HFFc6 (cell line): ENCODE measurements at regions not wholly inside any gene's neighbourhood (a gene's known extent, or its start where the extent isn't known, plus 50 kb on each side); places are given as distances from the start of the nearest gene placed in this dataset.

Experiments
- DNase-seq: peaks from one replicate; pipeline ENCODE4 v3.0.0-alpha.2; 2018
- H3K27ac Mint-ChIP-seq: 2 replicates; pipeline ENCODE4 v1.8.0; 2020; ENCODE audit warnings: mild to moderate bottlenecking, mixed read lengths
- H3K27me3 Mint-ChIP-seq: 2 replicates; pipeline ENCODE4 v1.8.0; 2021; ENCODE audit warnings: mild to moderate bottlenecking, moderate library complexity, mixed read lengths; ENCODE audit not compliant: insufficient read depth
- H3K36me3 Mint-ChIP-seq: 2 replicates; pipeline ENCODE4 v1.8.0; 2021; ENCODE audit warnings: low read depth, mixed read lengths
- H3K4me1 Mint-ChIP-seq: 2 replicates; pipeline ENCODE4 v1.8.0; 2020; ENCODE audit warnings: low read depth, mixed read lengths
- H3K4me3 Mint-ChIP-seq: 2 replicates; pipeline ENCODE4 v1.8.0; 2020; ENCODE audit warnings: mild to moderate bottlenecking, moderate library complexity, mixed read lengths
- H3K9me3 Mint-ChIP-seq: 2 replicates; pipeline ENCODE4 v1.8.0; 2020; ENCODE audit warnings: mild to moderate bottlenecking, mixed read lengths
- CTCF ChIP-seq: fragments of 200-600 bp; sonication (generic); IDR thresholded peaks from 2 replicates; pipeline ENCODE4 v1.5.0; 2021; ENCODE audit warnings: antibody characterized with exemption, mild to moderate bottlenecking

DNA sequence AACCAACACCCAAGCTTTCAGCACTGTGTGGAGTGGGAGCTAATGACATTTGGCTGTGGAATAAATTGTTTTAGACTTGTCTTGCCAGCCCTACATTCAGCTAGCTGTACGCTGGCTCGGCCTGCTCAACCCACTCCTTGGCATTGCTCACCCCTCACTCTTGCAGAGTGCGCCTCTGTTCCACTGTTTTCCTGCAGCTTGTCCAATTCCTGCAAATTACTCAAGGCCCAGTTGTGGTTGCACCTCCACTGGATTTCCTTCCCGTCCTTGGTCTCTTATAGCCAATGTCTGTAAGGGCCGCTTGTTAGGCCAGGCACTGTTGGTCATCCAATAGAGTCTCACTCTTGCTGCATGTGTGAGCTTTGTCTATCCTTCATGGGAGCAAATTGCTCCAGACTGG is 55.5 kb upstream of the ADRA1D start:
- DNase-seq, result no peak
- Mint-ChIP-seq H3K27ac (no peak overlapping the region), H3K4me1 (peaks cover 16% of the 10 kb centered on the region), H3K36me3 (peaks cover 12% of the 10 kb centered on the region; the same call in 1 of the 2 replicates), H3K4me3 (no peak overlapping the region), H3K9me3 (peaks cover 2% of the 10 kb centered on the region), H3K27me3 (peaks cover 2% of the 10 kb centered on the region; the same call in 1 of the 2 replicates)
- TF ChIP-seq CTCF, result no peak

- H3K4me1 Mint-ChIP-seq, result peaks cover 20% of the 10 kb centered on the region
- H3K4me3 Mint-ChIP-seq, result no peak overlapping the region
- no peak for TF ChIP-seq CTCF
- no peak for DNase-seq
- H3K9me3 Mint-ChIP-seq, result no peaks in the 10 kb centered on the region
- peaks cover 6% of the 10 kb centered on the region; the same call in 1 of the 2 replicates for H3K36me3 Mint-ChIP-seq
- H3K27ac Mint-ChIP-seq, result no peak overlapping the region
- no peaks in the 10 kb centered on the region for H3K27me3 Mint-ChIP-seq
Measured at GRCh38 chr20:4303136-4303535, 54.0 kb upstream of the ADRA1D start.

DNA sequence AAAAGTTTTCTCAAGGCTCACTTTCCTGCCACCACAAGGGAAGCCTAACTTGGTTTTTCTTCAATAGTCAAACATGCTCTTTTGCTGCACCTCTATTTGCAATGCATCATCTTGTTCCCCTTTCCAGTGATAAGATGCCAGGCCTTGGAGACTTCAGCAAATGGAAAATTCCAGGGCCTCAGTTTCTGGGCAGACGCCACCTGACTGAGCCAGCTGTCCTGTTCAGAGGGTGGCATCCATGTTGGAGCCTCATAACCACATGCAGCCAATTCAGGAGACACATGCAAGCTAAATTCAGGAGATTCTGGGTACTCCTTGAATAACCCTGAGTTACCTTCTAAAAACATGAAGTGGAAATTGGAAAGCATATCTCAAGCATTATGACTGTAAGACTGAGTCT is 51.8 kb upstream of the ADRA1D start:
- Mint-ChIP-seq H3K4me1 (peaks cover 42% of the 10 kb centered on the region), H3K27me3 (no peaks in the 10 kb centered on the region), H3K27ac (no peak overlapping the region), H3K9me3 (no peaks in the 10 kb centered on the region), H3K4me3 (no peak overlapping the region), H3K36me3 (peaks cover 6% of the 10 kb centered on the region; the same call in 1 of the 2 replicates)
- no peak for DNase-seq
- no peak for TF ChIP-seq CTCF

GRCh38 chr20:4300401-4300800 is 51.3 kb upstream of the ADRA1D start:
- Mint-ChIP-seq H3K27ac (no peak overlapping the region), H3K4me3 (no peak overlapping the region), H3K9me3 (no peaks in the 10 kb centered on the region), H3K4me1 (peaks cover 43% of the 10 kb centered on the region), H3K27me3 (no peaks in the 10 kb centered on the region), H3K36me3 (peaks cover 6% of the 10 kb centered on the region; the same call in 1 of the 2 replicates)
- no peak for TF ChIP-seq CTCF
- DNase-seq, result no peak

GRCh38 chr20:4299773-4300172 is 50.7 kb upstream of the ADRA1D start:
- no peaks in the 10 kb centered on the region for H3K9me3 Mint-ChIP-seq
- TF ChIP-seq CTCF, result no peak
- peaks cover 43% of the 10 kb centered on the region for H3K4me1 Mint-ChIP-seq
- no peaks in the 10 kb centered on the region; the same call in 1 of the 2 replicates for H3K27me3 Mint-ChIP-seq
- peaks cover 6% of the 10 kb centered on the region; the same call in 1 of the 2 replicates for H3K36me3 Mint-ChIP-seq
- no peak for DNase-seq
- no peak overlapping the region for H3K27ac Mint-ChIP-seq
- H3K4me3 Mint-ChIP-seq, result no peak overlapping the region

- DNase-seq, result no peak
- no peaks in the 10 kb centered on the region; the same call in 1 of the 2 replicates for H3K27me3 Mint-ChIP-seq
Measured at GRCh38 chr20:4299216-4299615, 50.1 kb upstream of the ADRA1D start.

More at GRCh38 chr20:4299216-4299615, 50.1 kb upstream of the ADRA1D start:
- H3K36me3 Mint-ChIP-seq, result peaks cover 6% of the 10 kb centered on the region; the same call in 1 of the 2 replicates
- H3K4me1 Mint-ChIP-seq, result peaks cover 43% of the 10 kb centered on the region
- no peaks in the 10 kb centered on the region for H3K9me3 Mint-ChIP-seq
- no peak for TF ChIP-seq CTCF
- H3K4me3 Mint-ChIP-seq, result no peak overlapping the region
- no peak overlapping the region for H3K27ac Mint-ChIP-seq
